Coronary artery (tissue), 2 donors: ENCODE measurements at regions not wholly inside any gene's neighbourhood (a gene's known extent, or its start where the extent isn't known, plus 50 kb on each side); places are given as distances from the start of the nearest gene placed in this dataset.

Experiments used
- DNase-seq: peaks from one replicate; pipeline ENCODE4 v3.0.0-alpha.2; 2017; ENCODE audit warnings: low spot score
- H3K27ac ChIP-seq, 2 donors: fragments of 200-600 bp; sonication (generic); one replicate each; pipeline ENCODE4 v1.5.1; 2016 to 2019
- H3K4me3 ChIP-seq: fragments of 200-600 bp; sonication (generic); 2 replicates; pipeline ENCODE4 v1.5.1; 2016; ENCODE audit warnings: mild to moderate bottlenecking, moderate library complexity
- CTCF ChIP-seq: fragments of 200-600 bp; sonication (generic); IDR thresholded peaks from one replicate; pipeline ENCODE4 v1.5.1; 2019; ENCODE audit warnings: antibody characterized with exemption

- DNase-seq: no peak
- no peak for TF ChIP-seq CTCF
- Histone ChIP-seq H3K4me3 (no peak overlapping the region), H3K27ac (no peak overlapping the region)
These were observed 136.8 kb upstream of the BTBD3 start for GRCh38 chr20:11780765-11781369.

GRCh38 chr20:11783102-11783850 is 134.4 kb upstream of the BTBD3 start:
- H3K4me3 ChIP-seq: no peak overlapping the region
- TF ChIP-seq CTCF: no peak
- H3K27ac ChIP-seq: no peak overlapping the region
- no peak for DNase-seq

GRCh38 chr20:11785885-11786507 is 131.7 kb upstream of the BTBD3 start:
- Histone ChIP-seq H3K27ac (no peak overlapping the region), H3K4me3 (no peak overlapping the region)
- TF ChIP-seq CTCF: no peak
- no peak for DNase-seq

GRCh38 chr20:11790046-11790445 is 127.6 kb upstream of the BTBD3 start:
- no peak overlapping the region for H3K4me3 ChIP-seq
- no peak overlapping the region for H3K27ac ChIP-seq
- no peak for TF ChIP-seq CTCF
- no peak for DNase-seq

- TF ChIP-seq CTCF: no peak
- DNase-seq: no peak
- H3K4me3 ChIP-seq: no peak overlapping the region
- H3K27ac ChIP-seq: no peak overlapping the region
These were observed 126.4 kb upstream of the BTBD3 start for GRCh38 chr20:11791316-11791715.

- no peak for DNase-seq
- TF ChIP-seq CTCF: no peak
- no peak overlapping the region for H3K4me3 ChIP-seq
- H3K27ac ChIP-seq: no peak overlapping the region
These were observed 125.7 kb upstream of the BTBD3 start for GRCh38 chr20:11791835-11792567.
